Effector memory CD4-positive, alpha-beta T cell (primary cell): ENCODE measurements at regions not wholly inside any gene's neighbourhood (a gene's known extent, or its start where the extent isn't known, plus 50 kb on each side); places are given as distances from the start of the nearest gene placed in this dataset.
"Not testable (repeated sequence)": the region's sequence is repeated elsewhere in the genome, so short reads cannot be mapped to it uniquely, and the experiment has no call there.

ENCODE experiments used
- DNase-seq, 3 donors: peaks; one replicate each; pipeline ENCODE4 v3.0.0-alpha.2; 2020
- H3K27ac ChIP-seq: 2 replicates; pipeline ENCODE4 v1.7.0; 2013; ENCODE audit warnings: mild to moderate bottlenecking, low read length, moderate library complexity; ENCODE audit not compliant: insufficient read depth, poor library complexity, severe bottlenecking
- H3K27me3 ChIP-seq: replicated peaks from 2 replicates; pipeline ENCODE4 v1.7.0; 2013; ENCODE audit warnings: mild to moderate bottlenecking, low read length; ENCODE audit not compliant: insufficient read depth, control insufficient read depth, poor library complexity, severe bottlenecking
- H3K36me3 ChIP-seq: 2 replicates; pipeline ENCODE4 v1.7.0; 2013; ENCODE audit warnings: mild to moderate bottlenecking, low read length, moderate library complexity; ENCODE audit not compliant: control insufficient read depth, insufficient read depth
- H3K4me1 ChIP-seq: 2 replicates; pipeline ENCODE4 v1.7.0; 2013; ENCODE audit warnings: low read length, mild to moderate bottlenecking; ENCODE audit not compliant: control insufficient read depth, insufficient read depth, poor library complexity, severe bottlenecking
- H3K4me3 ChIP-seq: 2 replicates; pipeline ENCODE4 v1.7.0; 2013; ENCODE audit warnings: low read length, low read depth, mild to moderate bottlenecking; ENCODE audit not compliant: insufficient read depth, poor library complexity, severe bottlenecking
- H3K9me3 ChIP-seq: 2 replicates; pipeline ENCODE4 v1.7.0; 2013; ENCODE audit warnings: mild to moderate bottlenecking, low read length, moderate library complexity; ENCODE audit not compliant: control insufficient read depth

GRCh38 chr16:22705799-22706198 is 108.2 kb upstream of the HS3ST2 start:
- no peaks in the 10 kb centered on the region for H3K4me1 ChIP-seq
- H3K27me3 ChIP-seq: no peaks in the 10 kb centered on the region
- no peak for DNase-seq
- H3K9me3 ChIP-seq: no peaks in the 10 kb centered on the region
- H3K4me3 ChIP-seq: no peak overlapping the region
- H3K36me3 ChIP-seq: no peaks in the 10 kb centered on the region
- H3K27ac ChIP-seq: no peak overlapping the region

- H3K27me3 ChIP-seq: no peaks in the 10 kb centered on the region
- no peak overlapping the region for H3K4me3 ChIP-seq
- no peak for DNase-seq
- H3K36me3 ChIP-seq: no peaks in the 10 kb centered on the region
- H3K4me1 ChIP-seq: no peaks in the 10 kb centered on the region
- peaks cover 6% of the 10 kb centered on the region for H3K9me3 ChIP-seq
- H3K27ac ChIP-seq: no peak overlapping the region
These were observed 103.6 kb upstream of the HS3ST2 start for GRCh38 chr16:22710326-22710725.

- Histone ChIP-seq H3K4me3 (no peak overlapping the region), H3K9me3 (peaks cover 6% of the 10 kb centered on the region), H3K36me3 (no peaks in the 10 kb centered on the region), H3K27ac (no peak overlapping the region), H3K27me3 (no peaks in the 10 kb centered on the region), H3K4me1 (no peaks in the 10 kb centered on the region)
- DNase-seq: no peak
These were observed 102.1 kb upstream of the HS3ST2 start for GRCh38 chr16:22711847-22712246.

GRCh38 chr16:22712471-22712870 is 101.5 kb upstream of the HS3ST2 start:
- Histone ChIP-seq H3K27ac (no peak overlapping the region), H3K4me1 (no peaks in the 10 kb centered on the region), H3K27me3 (no peaks in the 10 kb centered on the region), H3K36me3 (no peaks in the 10 kb centered on the region), H3K9me3 (peaks cover 6% of the 10 kb centered on the region), H3K4me3 (no peak overlapping the region)
- DNase-seq: no peak

GRCh38 chr16:22718598-22718997 is 95.4 kb upstream of the HS3ST2 start:
- DNase-seq, H3K27me3 ChIP-seq, H3K27ac ChIP-seq, H3K9me3 ChIP-seq, H3K4me3 ChIP-seq, H3K36me3 ChIP-seq, H3K4me1 ChIP-seq: not testable (repeated sequence)

GRCh38 chr16:22719945-22720344 is 94.0 kb upstream of the HS3ST2 start:
- Histone ChIP-seq H3K36me3 (no peaks in the 10 kb centered on the region), H3K27me3 (no peaks in the 10 kb centered on the region), H3K27ac (no peak overlapping the region), H3K4me3 (no peak overlapping the region), H3K9me3 (no peaks in the 10 kb centered on the region), H3K4me1 (no peaks in the 10 kb centered on the region)
- DNase-seq: no peak

GRCh38 chr16:22721511-22722100 is 92.4 kb upstream of the HS3ST2 start:
- Histone ChIP-seq H3K9me3 (no peaks in the 10 kb centered on the region), H3K4me1 (no peaks in the 10 kb centered on the region), H3K36me3 (no peaks in the 10 kb centered on the region), H3K27ac (no peak overlapping the region), H3K27me3 (no peaks in the 10 kb centered on the region), H3K4me3 (no peak overlapping the region)
- DNase-seq: no peak

- H3K27ac ChIP-seq, H3K36me3 ChIP-seq, H3K27me3 ChIP-seq: not testable (repeated sequence)
These were observed 91.1 kb upstream of the HS3ST2 start for GRCh38 chr16:22722551-22723541.

GRCh38 chr16:22726868-22727267 is 87.1 kb upstream of the HS3ST2 start:
- H3K9me3 ChIP-seq: no peaks in the 10 kb centered on the region
- H3K4me3 ChIP-seq: no peak overlapping the region
- no peaks in the 10 kb centered on the region for H3K27me3 ChIP-seq
- H3K36me3 ChIP-seq: no peaks in the 10 kb centered on the region
- H3K4me1 ChIP-seq: no peaks in the 10 kb centered on the region
- no peak for DNase-seq
- no peak overlapping the region for H3K27ac ChIP-seq

More at GRCh38 chr16:22722551-22723541, 91.1 kb upstream of the HS3ST2 start:
- not testable (repeated sequence) for H3K9me3 ChIP-seq, DNase-seq, H3K4me3 ChIP-seq, H3K4me1 ChIP-seq
